HepG2 (cell line): ENCODE measurements at regions not wholly inside any gene's neighbourhood (a gene's known extent, or its start where the extent isn't known, plus 50 kb on each side); places are given as distances from the start of the nearest gene placed in this dataset.

Source experiments
- CREM ChIP-seq, 2 experiments: sonication (generic) in 1 of 2; formaldehyde crosslinking in 1 of 2; IDR thresholded peaks; 2 replicates each; pipeline versions ENCODE4 v1.4.0 to v1.6.1; 2016 to 2020; ENCODE audit warnings: antibody characterized with exemption in 1 of 2, mild to moderate bottlenecking in 1 of 2, missing genetic modification reagents in 1 of 2
- ESRRA ChIP-seq: sonication (generic); formaldehyde crosslinking; IDR thresholded peaks from 2 replicates; pipeline ENCODE4 v1.5.1; 2020; ENCODE audit warnings: mild to moderate bottlenecking, low read depth, missing genetic modification reagents
- KMT2A ChIP-seq: sonication (generic); formaldehyde crosslinking; IDR thresholded peaks from 2 replicates; pipeline ENCODE4 v1.4.0; 2020; ENCODE audit warnings: missing genetic modification reagents
- SAFB2 ChIP-seq: sonication (generic); formaldehyde crosslinking; IDR thresholded peaks from 2 replicates; pipeline ENCODE4 v1.5.1; 2020; ENCODE audit warnings: missing genetic modification reagents, low read depth, mild to moderate bottlenecking, borderline replicate concordance
- YY1 ChIP-seq: IDR thresholded peaks from 2 replicates; pipeline ENCODE4 v1.6.1; 2011; ENCODE audit warnings: low read length, low read depth, moderate library complexity, mild to moderate bottlenecking; ENCODE audit not compliant: insufficient read depth, insufficient replicate concordance
- ZNF564 ChIP-seq: sonication (generic); formaldehyde crosslinking; IDR thresholded peaks from 2 replicates; pipeline ENCODE4 v1.8.1; 2023; ENCODE audit warnings: mild to moderate bottlenecking, missing genetic modification reagents
- ZNF660 ChIP-seq: sonication (generic); formaldehyde crosslinking; IDR thresholded peaks from 2 replicates; pipeline ENCODE4 v1.5.1; 2020; ENCODE audit warnings: mild to moderate bottlenecking, low read depth, missing genetic modification reagents, borderline replicate concordance

GRCh38 chr5:93331241-93331640, 249.8 kb downstream of the NR2F1-AS1 start:
- no peak for TF ChIP-seq ZNF660 (CRISPR knock-in tag)
- TF ChIP-seq YY1, result no peak
- no peak for TF ChIP-seq SAFB2 (CRISPR knock-in tag)
- no peak for TF ChIP-seq ESRRA (CRISPR knock-in tag)
- no peak for TF ChIP-seq CREM (IDR thresholded peaks at IDR 0.05)
- no peak for TF ChIP-seq CREM (CRISPR knock-in tag; IDR thresholded peaks at IDR 0.05)
- TF ChIP-seq KMT2A (CRISPR knock-in tag), result no peak
- TF ChIP-seq ZNF564 (CRISPR knock-in tag), result no peak
